H1 (cell line): ENCODE measurements at regions not wholly inside any gene's neighbourhood (a gene's known extent, or its start where the extent isn't known, plus 50 kb on each side); places are given as distances from the start of the nearest gene placed in this dataset.

Experiments used
- CBX5 ChIP-seq: fragments of 300-800, 300-1000 bp; sonication (generic); IDR thresholded peaks from 2 replicates; pipeline ENCODE4 v1.7.1; 2016; ENCODE audit warnings: antibody characterized with exemption, low read length, low read depth
- EGR1 ChIP-seq: IDR thresholded peaks from 2 replicates; pipeline ENCODE4 v1.6.1; 2011; ENCODE audit warnings: low read depth, low read length, borderline replicate concordance
- KDM1A ChIP-seq: fragments of 200-600, 300-600 bp; sonication (generic); IDR thresholded peaks from 2 replicates; pipeline ENCODE4 v1.7.1; 2016; ENCODE audit warnings: mild to moderate bottlenecking, low read length, borderline replicate concordance
- MAFK ChIP-seq: IDR thresholded peaks from 2 replicates; pipeline ENCODE4 v1.6.1; 2012; ENCODE audit warnings: low read depth, mild to moderate bottlenecking, improper control_type of control experiment, low read length
- RXRA ChIP-seq: IDR thresholded peaks from 2 replicates; pipeline ENCODE4 v1.6.1; 2011; ENCODE audit warnings: low read depth, mild to moderate bottlenecking, low read length, moderate library complexity; ENCODE audit not compliant: insufficient read depth
- TEAD4 ChIP-seq: IDR thresholded peaks from 2 replicates; pipeline ENCODE4 v1.6.1; 2012; ENCODE audit warnings: low read depth, low read length, inconsistent platforms, mixed read lengths
- USF2 ChIP-seq: IDR thresholded peaks from 2 replicates; pipeline ENCODE4 v1.6.1; 2011; ENCODE audit warnings: low read length, improper control_type of control experiment

GRCh38 chr18:22701326-22701725 is 231.8 kb upstream of the RBBP8 start (continued):
- TF ChIP-seq USF2 (no peak), TEAD4 (no peak), MAFK (no peak), KDM1A (no peak), EGR1 (no peak), RXRA (no peak), CBX5 (no peak)
- TF ChIP-seq, all 59 proteins: peak for 0
